Dedifferentiated amniotic fluid mesenchymal stem cell (primary cell): ENCODE measurements at regions not wholly inside any gene's neighbourhood (a gene's known extent, or its start where the extent isn't known, plus 50 kb on each side); places are given as distances from the start of the nearest gene placed in this dataset.
"Not testable (repeated sequence)": the region's sequence is repeated elsewhere in the genome, so short reads cannot be mapped to it uniquely, and the experiment has no call there.

Experiments used
- DNase-seq: peaks from one replicate; pipeline ENCODE4 v3.0.0-alpha.2; 2016; ENCODE audit errors: extremely low spot score

GRCh38 chr13:49859560-49859959, 67.1 kb upstream of the KPNA3 start:
- DNase-seq: peak; percentile 76

- DNase-seq: peak; percentile 90
These were observed 65.8 kb upstream of the KPNA3 start for GRCh38 chr13:49858178-49858856.

GRCh38 chr13:49855930-49856329, 63.4 kb upstream of the KPNA3 start:
- no peak for DNase-seq

GRCh38 chr13:49853535-49853934, 61.1 kb upstream of the KPNA3 start:
- no peak for DNase-seq

- DNase-seq: not testable (repeated sequence)
These were observed 60.0 kb upstream of the KPNA3 start for GRCh38 chr13:49852460-49852859.

- DNase-seq: no peak
These were observed 51.7 kb upstream of the KPNA3 start for GRCh38 chr13:49844181-49844580.
